ENCODE measurements at regions not wholly inside any gene's neighbourhood (a gene's known extent, or its start where the extent isn't known, plus 50 kb on each side); places are given as distances from the start of the nearest gene placed in this dataset.

DNA sequence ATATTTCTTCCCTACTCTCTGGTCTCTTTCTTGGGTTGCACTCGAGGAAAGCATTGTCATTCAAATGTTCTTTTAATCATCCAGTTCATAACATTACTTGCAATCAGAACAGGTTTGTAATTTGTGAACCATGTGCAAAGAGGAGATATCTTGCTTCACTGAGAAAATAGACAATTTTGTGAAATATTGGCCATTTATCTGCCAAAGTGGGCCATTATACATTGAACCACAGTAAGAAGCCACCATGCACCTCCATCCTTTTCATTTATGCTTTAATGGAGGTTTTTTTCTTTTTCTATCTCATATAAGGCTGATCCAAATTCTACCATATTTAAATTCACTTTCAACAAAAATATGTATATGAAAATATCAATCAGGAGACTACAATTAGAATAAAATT lies 335.3 kb upstream of the AADAT start:
- H3K36me3 Mint-ChIP-seq (ENCODE audit: unreplicated experiment) = no peaks in the 10 kb centered on the region
- no peaks in the 10 kb centered on the region for H3K9me3 Mint-ChIP-seq (ENCODE audit: unreplicated experiment)
- TF ChIP-seq, protein P1, sequence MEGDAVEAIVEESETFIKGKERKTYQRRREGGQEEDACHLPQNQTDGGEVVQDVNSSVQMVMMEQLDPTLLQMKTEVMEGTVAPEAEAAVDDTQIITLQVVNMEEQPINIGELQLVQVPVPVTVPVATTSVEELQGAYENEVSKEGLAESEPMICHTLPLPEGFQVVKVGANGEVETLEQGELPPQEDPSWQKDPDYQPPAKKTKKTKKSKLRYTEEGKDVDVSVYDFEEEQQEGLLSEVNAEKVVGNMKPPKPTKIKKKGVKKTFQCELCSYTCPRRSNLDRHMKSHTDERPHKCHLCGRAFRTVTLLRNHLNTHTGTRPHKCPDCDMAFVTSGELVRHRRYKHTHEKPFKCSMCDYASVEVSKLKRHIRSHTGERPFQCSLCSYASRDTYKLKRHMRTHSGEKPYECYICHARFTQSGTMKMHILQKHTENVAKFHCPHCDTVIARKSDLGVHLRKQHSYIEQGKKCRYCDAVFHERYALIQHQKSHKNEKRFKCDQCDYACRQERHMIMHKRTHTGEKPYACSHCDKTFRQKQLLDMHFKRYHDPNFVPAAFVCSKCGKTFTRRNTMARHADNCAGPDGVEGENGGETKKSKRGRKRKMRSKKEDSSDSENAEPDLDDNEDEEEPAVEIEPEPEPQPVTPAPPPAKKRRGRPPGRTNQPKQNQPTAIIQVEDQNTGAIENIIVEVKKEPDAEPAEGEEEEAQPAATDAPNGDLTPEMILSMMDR (IDR thresholded peaks at IDR 0.05; ENCODE audit: partially characterized antibody, unreplicated experiment) = no peak
- H3K4me1 Mint-ChIP-seq (ENCODE audit: low read depth, unreplicated experiment) = no peaks in the 10 kb centered on the region
- no peak for DNase-seq
- H3K4me3 Mint-ChIP-seq (ENCODE audit: unreplicated experiment) = no peak overlapping the region
- no peak overlapping the region for H3K27ac Mint-ChIP-seq (ENCODE audit: unreplicated experiment)
- H3K27me3 Mint-ChIP-seq (ENCODE audit: unreplicated experiment) = no peaks in the 10 kb centered on the region

DNA sequence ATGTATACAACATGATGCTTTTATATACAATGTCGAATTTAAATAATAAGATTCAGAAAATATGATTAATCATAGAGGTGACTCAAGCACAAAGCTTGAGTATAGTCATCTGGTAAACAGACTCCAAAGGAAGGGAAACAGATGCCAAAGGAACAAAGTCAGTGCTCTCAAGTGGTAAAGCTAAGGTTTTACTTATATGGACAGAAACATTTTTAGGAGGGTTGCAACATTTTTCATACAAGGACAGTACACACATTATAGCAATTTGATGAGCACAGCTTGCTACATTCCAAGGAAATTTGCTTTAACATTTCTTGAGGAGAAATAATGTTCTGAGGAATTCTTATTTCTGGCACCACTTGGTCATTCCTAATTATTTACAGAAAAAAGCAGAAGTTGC lies 333.4 kb upstream of the AADAT start:
- Mint-ChIP-seq H3K4me1 (ENCODE audit: low read depth, unreplicated experiment) (no peaks in the 10 kb centered on the region), H3K9me3 (ENCODE audit: unreplicated experiment) (peaks cover 1% of the 10 kb centered on the region), H3K4me3 (ENCODE audit: unreplicated experiment) (no peak overlapping the region), H3K27me3 (ENCODE audit: unreplicated experiment) (no peaks in the 10 kb centered on the region), H3K27ac (ENCODE audit: unreplicated experiment) (no peak overlapping the region), H3K36me3 (ENCODE audit: unreplicated experiment) (no peaks in the 10 kb centered on the region)
- TF ChIP-seq, protein P1 (IDR thresholded peaks at IDR 0.05; ENCODE audit: partially characterized antibody, unreplicated experiment) = no peak
- DNase-seq = no peak

DNA sequence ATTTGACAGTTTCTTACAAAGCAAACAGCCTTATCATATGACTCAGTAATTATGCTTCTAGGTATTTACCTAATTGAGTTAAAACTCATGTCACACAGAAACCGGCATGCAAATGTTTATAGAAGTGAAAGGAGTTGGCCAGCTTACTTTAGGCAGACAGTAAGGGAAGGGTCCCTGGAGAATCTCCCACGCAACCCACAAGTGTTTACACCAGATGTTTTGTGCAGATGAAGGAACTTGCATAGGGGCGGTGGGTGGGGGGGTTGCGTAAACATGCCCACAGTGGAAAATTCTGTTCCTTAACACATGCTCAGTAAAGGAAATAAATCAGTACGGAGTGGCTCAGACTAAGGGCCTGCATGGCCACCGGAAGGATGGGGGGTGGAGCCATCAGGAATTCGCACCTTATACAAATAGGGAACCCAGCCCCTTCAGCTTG lies 330.5 kb upstream of the AADAT start:
- no peak for DNase-seq
- H3K36me3 Mint-ChIP-seq (ENCODE audit: unreplicated experiment) = no peaks in the 10 kb centered on the region
- no peak overlapping the region for H3K4me3 Mint-ChIP-seq (ENCODE audit: unreplicated experiment)
- H3K4me1 Mint-ChIP-seq (ENCODE audit: low read depth, unreplicated experiment) = no peaks in the 10 kb centered on the region
- no peak overlapping the region for H3K27ac Mint-ChIP-seq (ENCODE audit: unreplicated experiment)
- TF ChIP-seq, protein P1 (IDR thresholded peaks at IDR 0.05; ENCODE audit: partially characterized antibody, unreplicated experiment) = no peak
- no peaks in the 10 kb centered on the region for H3K27me3 Mint-ChIP-seq (ENCODE audit: unreplicated experiment)
- peaks cover 1% of the 10 kb centered on the region for H3K9me3 Mint-ChIP-seq (ENCODE audit: unreplicated experiment)

DNA sequence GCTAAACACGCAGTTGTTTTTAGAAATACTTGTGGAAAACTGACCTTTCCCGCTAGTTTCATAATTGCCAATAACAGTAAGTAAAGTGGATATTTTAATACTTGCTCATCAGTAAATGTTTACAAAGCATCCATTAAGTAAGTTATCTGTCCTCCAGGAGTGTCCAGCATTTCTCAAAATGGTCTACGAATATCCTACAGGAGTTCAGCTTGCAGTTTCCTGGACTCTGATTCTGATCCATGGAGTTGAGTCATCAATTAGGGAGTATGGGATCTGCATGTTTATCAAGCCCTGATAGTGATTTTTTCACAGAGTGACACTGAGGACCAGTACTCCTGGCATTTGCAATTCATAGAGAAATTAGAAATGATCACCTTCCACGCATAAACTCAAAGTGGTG lies 325.2 kb upstream of the AADAT start:
- Mint-ChIP-seq H3K27me3 (ENCODE audit: unreplicated experiment) (no peaks in the 10 kb centered on the region), H3K27ac (ENCODE audit: unreplicated experiment) (no peak overlapping the region), H3K4me3 (ENCODE audit: unreplicated experiment) (no peak overlapping the region), H3K4me1 (ENCODE audit: low read depth, unreplicated experiment) (no peaks in the 10 kb centered on the region), H3K9me3 (ENCODE audit: unreplicated experiment) (peaks cover 1% of the 10 kb centered on the region), H3K36me3 (ENCODE audit: unreplicated experiment) (no peaks in the 10 kb centered on the region)
- TF ChIP-seq, protein P1 (IDR thresholded peaks at IDR 0.05; ENCODE audit: partially characterized antibody, unreplicated experiment) = no peak
- DNase-seq = no peak

DNA sequence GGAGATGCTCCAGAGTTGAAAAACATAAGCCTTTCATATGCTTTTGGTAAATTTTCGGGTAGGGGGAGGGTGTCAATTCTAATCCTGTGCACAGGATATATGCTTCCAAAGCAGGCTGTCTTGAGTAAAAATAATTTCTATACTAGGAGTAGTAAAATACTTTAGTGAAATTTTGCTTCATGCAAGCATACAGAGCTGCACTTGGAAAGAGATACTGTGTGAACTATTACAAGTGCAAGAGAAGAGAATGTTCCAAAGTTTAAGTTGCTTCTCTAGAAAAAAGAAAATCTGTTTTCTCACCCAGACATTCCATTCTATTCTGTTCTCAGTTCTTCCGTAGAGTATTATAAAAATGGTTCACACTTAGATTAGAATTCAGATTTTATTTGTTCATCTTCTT lies 324.6 kb upstream of the AADAT start:
- TF ChIP-seq, protein P1 (IDR thresholded peaks at IDR 0.05; ENCODE audit: partially characterized antibody, unreplicated experiment) = no peak
- Mint-ChIP-seq H3K4me3 (ENCODE audit: unreplicated experiment) (no peak overlapping the region), H3K27me3 (ENCODE audit: unreplicated experiment) (no peaks in the 10 kb centered on the region), H3K27ac (ENCODE audit: unreplicated experiment) (no peak overlapping the region), H3K4me1 (ENCODE audit: low read depth, unreplicated experiment) (no peaks in the 10 kb centered on the region), H3K9me3 (ENCODE audit: unreplicated experiment) (peaks cover 1% of the 10 kb centered on the region), H3K36me3 (ENCODE audit: unreplicated experiment) (no peaks in the 10 kb centered on the region)
- DNase-seq = no peak
